ENCODE measurements at regions not wholly inside any gene's neighbourhood (a gene's known extent, or its start where the extent isn't known, plus 50 kb on each side); places are given as distances from the start of the nearest gene placed in this dataset.
"Not testable (repeated sequence)": the region's sequence is repeated elsewhere in the genome, so short reads cannot be mapped to it uniquely, and the experiment has no call there.

GRCh38 chr4:45215976-45216542, 489.7 kb upstream of the GNPDA2 start:
- Histone ChIP-seq H3K36me3 (ENCODE audit: control insufficient read depth in 1 of 2, insufficient read depth in 2 of 2, low read depth in 1 of 2, low read length in 2 of 2) (no peaks in the 10 kb centered on the region), H3K23ac (ENCODE audit: low read length in 2 of 2) (no peak overlapping the region), H2BK120ac (ENCODE audit: low read depth, low read length) (no peak overlapping the region), H2BK15ac (ENCODE audit: low read depth, poor library complexity, severe bottlenecking) (no peak overlapping the region), H3K4ac (ENCODE audit: low read depth in 1 of 2, low read length in 2 of 2) (no peak overlapping the region), H3K18ac (ENCODE audit: low read depth in 1 of 2, low read length in 2 of 2) (no peak overlapping the region), H3K27me3 (ENCODE audit: control insufficient read depth in 1 of 2, insufficient read depth in 1 of 2, low read length in 2 of 2) (no peaks in the 10 kb centered on the region), H2BK12ac (ENCODE audit: low read length in 2 of 2) (no peak overlapping the region), H4K8ac (ENCODE audit: low read length) (no peak overlapping the region), H2AK5ac (ENCODE audit: low read length, severe bottlenecking) (no peak overlapping the region), H3K79me1 (replicated peaks; ENCODE audit: low read length, poor library complexity, severe bottlenecking) (no peaks in the 10 kb centered on the region), H3K14ac (ENCODE audit: low read length in 2 of 2) (no peak overlapping the region), H3K9ac (ENCODE audit: low read length) (no peak overlapping the region), H2BK5ac (ENCODE audit: low read depth, low read length, poor library complexity, severe bottlenecking) (no peak overlapping the region), H3K4me1 (ENCODE audit: control insufficient read depth, insufficient read depth, low read depth, low read length) (no peaks in the 10 kb centered on the region), H3K4me3 (ENCODE audit: insufficient read depth in 1 of 2, low read depth in 1 of 2, low read length in 2 of 2) (no peak overlapping the region), H3K4me2 (ENCODE audit: low read length, poor library complexity, severe bottlenecking) (no peak overlapping the region), H2AFZ (ENCODE audit: low read depth, low read length) (no peak overlapping the region), H4K91ac (ENCODE audit: low read length) (no peak overlapping the region), H3K9me3 (ENCODE audit: control insufficient read depth, low read length) (no peaks in the 10 kb centered on the region), H3K27ac (ENCODE audit: low read length, poor library complexity, severe bottlenecking) (no peak overlapping the region)
- no peak for DNase-seq

GRCh38 chr4:45208476-45208875, 482.1 kb upstream of the GNPDA2 start:
- H3K4me3 ChIP-seq (ENCODE audit: insufficient read depth in 1 of 2, low read depth in 1 of 2, low read length in 2 of 2); H3K4me1 ChIP-seq (ENCODE audit: control insufficient read depth, insufficient read depth, low read depth, low read length); H4K8ac ChIP-seq (ENCODE audit: low read length); H3K4ac ChIP-seq (ENCODE audit: low read depth in 1 of 2, low read length in 2 of 2); DNase-seq; H3K9ac ChIP-seq (ENCODE audit: low read length); H3K23ac ChIP-seq (ENCODE audit: low read length in 2 of 2); H2BK5ac ChIP-seq (ENCODE audit: low read depth, low read length, poor library complexity, severe bottlenecking); H2AK5ac ChIP-seq (ENCODE audit: low read length, severe bottlenecking); H4K91ac ChIP-seq (ENCODE audit: low read length); H3K9me3 ChIP-seq (ENCODE audit: control insufficient read depth, low read length); H3K36me3 ChIP-seq (ENCODE audit: control insufficient read depth in 1 of 2, insufficient read depth in 2 of 2, low read depth in 1 of 2, low read length in 2 of 2); H2BK120ac ChIP-seq (ENCODE audit: low read depth, low read length); H3K27ac ChIP-seq (ENCODE audit: low read length, poor library complexity, severe bottlenecking); H2BK15ac ChIP-seq (ENCODE audit: low read depth, poor library complexity, severe bottlenecking); H2BK12ac ChIP-seq (ENCODE audit: low read length in 2 of 2); H3K27me3 ChIP-seq (ENCODE audit: control insufficient read depth in 1 of 2, insufficient read depth in 1 of 2, low read length in 2 of 2); H3K18ac ChIP-seq (ENCODE audit: low read depth in 1 of 2, low read length in 2 of 2); H3K4me2 ChIP-seq (ENCODE audit: low read length, poor library complexity, severe bottlenecking); H3K14ac ChIP-seq (ENCODE audit: low read length in 2 of 2); H2AFZ ChIP-seq (ENCODE audit: low read depth, low read length); H3K79me1 ChIP-seq (replicated peaks; ENCODE audit: low read length, poor library complexity, severe bottlenecking): not testable (repeated sequence)
- WGBS = 95% methylated on average over 15 of the region's 21 CpGs

GRCh38 chr4:45207864-45208331, 481.5 kb upstream of the GNPDA2 start:
- not testable (repeated sequence) for H3K4me3 ChIP-seq (ENCODE audit: insufficient read depth in 1 of 2, low read depth in 1 of 2, low read length in 2 of 2); H3K14ac ChIP-seq (ENCODE audit: low read length in 2 of 2); H3K23ac ChIP-seq (ENCODE audit: low read length in 2 of 2); H3K9me3 ChIP-seq (ENCODE audit: control insufficient read depth, low read length); H3K4ac ChIP-seq (ENCODE audit: low read depth in 1 of 2, low read length in 2 of 2); DNase-seq; H4K8ac ChIP-seq (ENCODE audit: low read length); H2BK12ac ChIP-seq (ENCODE audit: low read length in 2 of 2); H3K79me1 ChIP-seq (replicated peaks; ENCODE audit: low read length, poor library complexity, severe bottlenecking); H3K9ac ChIP-seq (ENCODE audit: low read length); H3K27me3 ChIP-seq (ENCODE audit: control insufficient read depth in 1 of 2, insufficient read depth in 1 of 2, low read length in 2 of 2); H3K27ac ChIP-seq (ENCODE audit: low read length, poor library complexity, severe bottlenecking); H2BK120ac ChIP-seq (ENCODE audit: low read depth, low read length); H2BK15ac ChIP-seq (ENCODE audit: low read depth, poor library complexity, severe bottlenecking); H3K4me1 ChIP-seq (ENCODE audit: control insufficient read depth, insufficient read depth, low read depth, low read length); H3K18ac ChIP-seq (ENCODE audit: low read depth in 1 of 2, low read length in 2 of 2); H2BK5ac ChIP-seq (ENCODE audit: low read depth, low read length, poor library complexity, severe bottlenecking); H3K36me3 ChIP-seq (ENCODE audit: control insufficient read depth in 1 of 2, insufficient read depth in 2 of 2, low read depth in 1 of 2, low read length in 2 of 2); H2AK5ac ChIP-seq (ENCODE audit: low read length, severe bottlenecking); H4K91ac ChIP-seq (ENCODE audit: low read length); H3K4me2 ChIP-seq (ENCODE audit: low read length, poor library complexity, severe bottlenecking); H2AFZ ChIP-seq (ENCODE audit: low read depth, low read length)
- WGBS = 95% methylated on average over 27 of the region's 27 CpGs

- not testable (repeated sequence) for DNase-seq; H2BK5ac ChIP-seq (ENCODE audit: low read depth, low read length, poor library complexity, severe bottlenecking); H4K91ac ChIP-seq (ENCODE audit: low read length); H3K36me3 ChIP-seq (ENCODE audit: control insufficient read depth in 1 of 2, insufficient read depth in 2 of 2, low read depth in 1 of 2, low read length in 2 of 2); H3K27me3 ChIP-seq (ENCODE audit: control insufficient read depth in 1 of 2, insufficient read depth in 1 of 2, low read length in 2 of 2); H3K27ac ChIP-seq (ENCODE audit: low read length, poor library complexity, severe bottlenecking); H3K23ac ChIP-seq (ENCODE audit: low read length in 2 of 2); H3K18ac ChIP-seq (ENCODE audit: low read depth in 1 of 2, low read length in 2 of 2); H4K8ac ChIP-seq (ENCODE audit: low read length); H2AFZ ChIP-seq (ENCODE audit: low read depth, low read length); H3K14ac ChIP-seq (ENCODE audit: low read length in 2 of 2); H2BK15ac ChIP-seq (ENCODE audit: low read depth, poor library complexity, severe bottlenecking); H3K4me3 ChIP-seq (ENCODE audit: insufficient read depth in 1 of 2, low read depth in 1 of 2, low read length in 2 of 2); H2AK5ac ChIP-seq (ENCODE audit: low read length, severe bottlenecking); H2BK120ac ChIP-seq (ENCODE audit: low read depth, low read length); H2BK12ac ChIP-seq (ENCODE audit: low read length in 2 of 2); H3K9ac ChIP-seq (ENCODE audit: low read length); H3K4ac ChIP-seq (ENCODE audit: low read depth in 1 of 2, low read length in 2 of 2); H3K4me2 ChIP-seq (ENCODE audit: low read length, poor library complexity, severe bottlenecking); H3K9me3 ChIP-seq (ENCODE audit: control insufficient read depth, low read length); H3K4me1 ChIP-seq (ENCODE audit: control insufficient read depth, insufficient read depth, low read depth, low read length); H3K79me1 ChIP-seq (replicated peaks; ENCODE audit: low read length, poor library complexity, severe bottlenecking)
- 92% methylated on average over 30 of the region's 30 CpGs for WGBS
Measured at GRCh38 chr4:45207241-45207863, 481.0 kb upstream of the GNPDA2 start.

Data from mesenchymal stem cell (in vitro differentiated cells and primary cell).